CD14-positive monocyte (primary cell): ENCODE measurements at regions not wholly inside any gene's neighbourhood (a gene's known extent, or its start where the extent isn't known, plus 50 kb on each side); places are given as distances from the start of the nearest gene placed in this dataset.

Experiments
- DNase-seq, 3 donors: peaks; one replicate each; pipeline ENCODE4 v3.0.0-alpha.2; 2011 to 2022
- H2AFZ ChIP-seq: 2 replicates; pipeline ENCODE4 v1.6.0; 2012; ENCODE audit warnings: mild to moderate bottlenecking, low read depth, low read length, inconsistent platforms; ENCODE audit not compliant: insufficient read depth, poor library complexity, severe bottlenecking
- H3K27ac ChIP-seq, 2 donors: 1 replicate in 1 of 2; 2 replicates in 1 of 2; pipeline ENCODE4 v1.5.1; 2012 to 2013; ENCODE audit warnings: low read length in 2 of 2, control low read depth in 1 of 2, inconsistent platforms in 1 of 2, low read depth in 1 of 2, mild to moderate bottlenecking in 1 of 2
- H3K27me3 ChIP-seq, 2 donors: one replicate each; pipeline versions ENCODE4 v1.6.0 to v1.6.1; 2011 to 2013; ENCODE audit warnings: low read length in 2 of 2; ENCODE audit not compliant: control insufficient read depth in 2 of 2, insufficient read depth in 2 of 2
- H3K36me3 ChIP-seq, 2 donors: replicated peaks in 1 of 2; 1 replicate in 1 of 2; 2 replicates in 1 of 2; pipeline versions ENCODE4 v1.5.1 to v1.6.1; 2012 to 2013; ENCODE audit warnings: low read length in 2 of 2, control low read depth in 1 of 2, inconsistent platforms in 1 of 2, mild to moderate bottlenecking in 1 of 2; ENCODE audit not compliant: insufficient read depth in 2 of 2, control insufficient read depth in 1 of 2
- H3K4me1 ChIP-seq, 2 donors: 1 replicate in 1 of 2; 2 replicates in 1 of 2; pipeline versions ENCODE4 v1.5.1 to v1.6.1; 2012 to 2013; ENCODE audit warnings: low read length in 2 of 2, control low read depth in 1 of 2, inconsistent platforms in 1 of 2, mild to moderate bottlenecking in 1 of 2, moderate library complexity in 1 of 2; ENCODE audit not compliant: insufficient read depth in 2 of 2, control insufficient read depth in 1 of 2
- H3K4me2 ChIP-seq: replicated peaks from 2 replicates; pipeline ENCODE3; 2012; ENCODE audit warnings: low read length, moderate library complexity, mild to moderate bottlenecking; ENCODE audit not compliant: poor library complexity, severe bottlenecking; ENCODE audit errors: extremely low read depth
- H3K4me3 ChIP-seq, 3 experiments: fragments of 200-600 bp in 1 of 3; sonication (generic) in 1 of 3; replicated peaks in 1 of 3; 1 replicate in 2 of 3; 2 replicates in 1 of 3; pipeline ENCODE4 v1.5.1; 2011 to 2013; ENCODE audit warnings: low read length in 3 of 3, mild to moderate bottlenecking in 3 of 3, control low read depth in 2 of 3, low read depth in 2 of 3, inconsistent platforms in 1 of 3, moderate library complexity in 1 of 3
- H3K79me2 ChIP-seq: 2 replicates; pipeline ENCODE4 v1.6.0; 2012; ENCODE audit warnings: mild to moderate bottlenecking, control low read depth, inconsistent platforms, low read length, moderate library complexity; ENCODE audit not compliant: insufficient read depth
- H3K9ac ChIP-seq: 2 replicates; pipeline ENCODE4 v1.6.0; 2017; ENCODE audit warnings: low read length, mild to moderate bottlenecking; ENCODE audit not compliant: insufficient read depth, poor library complexity, severe bottlenecking
- H3K9me3 ChIP-seq, 2 donors: replicated peaks in 1 of 2; 1 replicate in 1 of 2; 2 replicates in 1 of 2; pipeline versions ENCODE4 v1.5.1 to v1.6.1; 2012 to 2013; ENCODE audit warnings: low read length in 2 of 2, control low read depth in 1 of 2; ENCODE audit not compliant: control insufficient read depth in 1 of 2, insufficient read depth in 1 of 2
- H4K20me1 ChIP-seq: 2 replicates; pipeline ENCODE4 v1.6.0; 2012; ENCODE audit warnings: mild to moderate bottlenecking, low read length, control low read depth, moderate library complexity; ENCODE audit not compliant: insufficient read depth
- H3K27ac Mint-ChIP-seq, 7 donors: one replicate each; pipeline ENCODE4 v1.8.0; 2020; ENCODE audit warnings: mild to moderate bottlenecking in 7 of 7, mixed read lengths in 7 of 7, moderate library complexity in 6 of 7, inconsistent platforms in 2 of 7
- H3K27me3 Mint-ChIP-seq, 3 donors: one replicate each; pipeline ENCODE4 v1.8.0; 2021 to 2022; ENCODE audit warnings: low read depth in 3 of 3, mild to moderate bottlenecking in 3 of 3, mixed read lengths in 3 of 3, moderate library complexity in 3 of 3, inconsistent platforms in 1 of 3
- H3K36me3 Mint-ChIP-seq, 2 donors: one replicate each; pipeline ENCODE4 v1.8.0; 2020; ENCODE audit warnings: mixed read lengths in 2 of 2, inconsistent platforms in 1 of 2, mild to moderate bottlenecking in 1 of 2
- H3K4me1 Mint-ChIP-seq: one replicate; pipeline ENCODE4 v1.8.0; 2020; ENCODE audit warnings: mild to moderate bottlenecking, mixed read lengths
- H3K4me3 Mint-ChIP-seq, 2 donors: one replicate each; pipeline ENCODE4 v1.8.0; 2020; ENCODE audit warnings: mild to moderate bottlenecking in 2 of 2, mixed read lengths in 2 of 2, moderate library complexity in 1 of 2
- H3K9me3 Mint-ChIP-seq, 7 donors: one replicate each; pipeline ENCODE4 v1.8.0; 2020 to 2022; ENCODE audit warnings: mixed read lengths in 7 of 7, mild to moderate bottlenecking in 6 of 7, moderate library complexity in 6 of 7, inconsistent platforms in 2 of 7
- intact Hi-C, 2 donors: fragments of 100-400 bp; cut with micrococcal nuclease; formaldehyde crosslinking; loops; one replicate each; pipeline versions ENCODE4 v1.15.0 to v1.15.1; 2023
- TF ChIP-seq, protein P1 (sequence below): fragments of 200-600 bp; IDR thresholded peaks from one replicate; pipeline ENCODE4 v1.8.0; 2022; ENCODE audit warnings: antibody characterized with exemption, mild to moderate bottlenecking

DNA sequence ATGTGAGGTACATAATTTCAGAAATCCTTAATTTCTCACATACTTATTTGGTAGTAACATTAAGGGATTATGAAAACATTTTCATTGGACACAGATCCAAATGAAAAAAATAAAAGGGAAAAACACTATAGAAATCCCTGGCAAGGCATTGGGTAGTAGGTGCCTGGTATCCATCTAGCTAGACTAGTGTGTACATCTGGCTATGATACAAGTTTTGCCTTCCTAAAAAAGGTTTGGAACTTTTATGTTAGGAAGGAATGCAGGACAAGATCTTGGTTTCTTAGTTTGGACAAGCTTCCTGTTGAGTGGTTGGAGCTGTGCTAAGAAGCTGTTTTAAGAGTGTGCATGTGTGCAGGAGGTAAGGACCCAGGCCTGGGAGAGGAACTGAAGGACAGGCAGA, 252.3 kb upstream of the GLI3 start:
- Histone ChIP-seq H3K36me3 (no peaks in the 10 kb centered on the region), H3K27ac (no peak overlapping the region), H3K4me1 (no peaks in the 10 kb centered on the region), H3K9me3 (no peaks in the 10 kb centered on the region), H2AFZ (no peak overlapping the region), H4K20me1 (no peaks in the 10 kb centered on the region), H3K27me3 (peaks cover 7 to 15% of the 10 kb centered on the region in 2 donors), H3K4me3 (no peak overlapping the region), H3K79me2 (no peaks in the 10 kb centered on the region), H3K4me2 (no peak overlapping the region), H3K9ac (no peak overlapping the region)
- Mint-ChIP-seq H3K4me1 (no peaks in the 10 kb centered on the region), H3K4me3 (no peak overlapping the region), H3K36me3 (no peaks in the 10 kb centered on the region), H3K9me3 (peaks cover 0 to 8% (median 2%) of the 10 kb centered on the region in 7 donors), H3K27ac (no peak overlapping the region), H3K27me3 (peaks cover 12 to 15% (median 15%) of the 10 kb centered on the region in 3 donors)
- intact Hi-C loops = no loop called here
- TF ChIP-seq, protein P1, sequence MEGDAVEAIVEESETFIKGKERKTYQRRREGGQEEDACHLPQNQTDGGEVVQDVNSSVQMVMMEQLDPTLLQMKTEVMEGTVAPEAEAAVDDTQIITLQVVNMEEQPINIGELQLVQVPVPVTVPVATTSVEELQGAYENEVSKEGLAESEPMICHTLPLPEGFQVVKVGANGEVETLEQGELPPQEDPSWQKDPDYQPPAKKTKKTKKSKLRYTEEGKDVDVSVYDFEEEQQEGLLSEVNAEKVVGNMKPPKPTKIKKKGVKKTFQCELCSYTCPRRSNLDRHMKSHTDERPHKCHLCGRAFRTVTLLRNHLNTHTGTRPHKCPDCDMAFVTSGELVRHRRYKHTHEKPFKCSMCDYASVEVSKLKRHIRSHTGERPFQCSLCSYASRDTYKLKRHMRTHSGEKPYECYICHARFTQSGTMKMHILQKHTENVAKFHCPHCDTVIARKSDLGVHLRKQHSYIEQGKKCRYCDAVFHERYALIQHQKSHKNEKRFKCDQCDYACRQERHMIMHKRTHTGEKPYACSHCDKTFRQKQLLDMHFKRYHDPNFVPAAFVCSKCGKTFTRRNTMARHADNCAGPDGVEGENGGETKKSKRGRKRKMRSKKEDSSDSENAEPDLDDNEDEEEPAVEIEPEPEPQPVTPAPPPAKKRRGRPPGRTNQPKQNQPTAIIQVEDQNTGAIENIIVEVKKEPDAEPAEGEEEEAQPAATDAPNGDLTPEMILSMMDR = no peak
- DNase-seq = no peak

- H3K9me3 ChIP-seq = no peaks in the 10 kb centered on the region
- H3K4me3 ChIP-seq = no peak overlapping the region
- H3K27ac Mint-ChIP-seq = no peak overlapping the region
- no peaks in the 10 kb centered on the region for H3K4me1 Mint-ChIP-seq
- no peaks in the 10 kb centered on the region for H3K79me2 ChIP-seq
- H3K36me3 ChIP-seq = no peaks in the 10 kb centered on the region
- no peak overlapping the region for H2AFZ ChIP-seq
- no peak overlapping the region for H3K9ac ChIP-seq
- H3K27me3 ChIP-seq = no peaks in the 10 kb centered on the region
- no peak for DNase-seq
- H3K36me3 Mint-ChIP-seq = no peaks in the 10 kb centered on the region
- H3K27me3 Mint-ChIP-seq = no peaks in the 10 kb centered on the region
- H3K27ac ChIP-seq = no peak overlapping the region
- no peaks in the 10 kb centered on the region for H4K20me1 ChIP-seq
- intact Hi-C loops = no loop called here
- H3K4me1 ChIP-seq = no peaks in the 10 kb centered on the region
- peaks cover 0 to 8% (median 3%) of the 10 kb centered on the region in 7 donors for H3K9me3 Mint-ChIP-seq
- H3K4me2 ChIP-seq = no peak overlapping the region
- TF ChIP-seq, protein P1 = no peak
- no peak overlapping the region for H3K4me3 Mint-ChIP-seq
Observed at GRCh38 chr7:42485301-42485766, 248.3 kb upstream of the GLI3 start.
